Fibroblast of lung (primary cell): ENCODE measurements at regions not wholly inside any gene's neighbourhood (a gene's known extent, or its start where the extent isn't known, plus 50 kb on each side); places are given as distances from the start of the nearest gene placed in this dataset.

ENCODE experiments used
- EZH2 ChIP-seq: IDR thresholded peaks from 2 replicates; pipeline ENCODE4 v1.5.1; 2012; ENCODE audit warnings: low read length, control low read depth, mild to moderate bottlenecking; ENCODE audit errors: missing control alignments
- TF ChIP-seq, protein P1 (sequence below), 2 donors: IDR thresholded peaks in 1 of 2; conservative IDR thresholded peaks in 1 of 2; 1 replicate in 1 of 2; 2 replicates in 1 of 2; pipeline ENCODE4 v1.5.1; 2011 to 2012; ENCODE audit warnings: low read length in 2 of 2, control low read depth in 1 of 2, inconsistent platforms in 1 of 2, low read depth in 1 of 2, mild to moderate bottlenecking in 1 of 2

- TF ChIP-seq, protein P1, sequence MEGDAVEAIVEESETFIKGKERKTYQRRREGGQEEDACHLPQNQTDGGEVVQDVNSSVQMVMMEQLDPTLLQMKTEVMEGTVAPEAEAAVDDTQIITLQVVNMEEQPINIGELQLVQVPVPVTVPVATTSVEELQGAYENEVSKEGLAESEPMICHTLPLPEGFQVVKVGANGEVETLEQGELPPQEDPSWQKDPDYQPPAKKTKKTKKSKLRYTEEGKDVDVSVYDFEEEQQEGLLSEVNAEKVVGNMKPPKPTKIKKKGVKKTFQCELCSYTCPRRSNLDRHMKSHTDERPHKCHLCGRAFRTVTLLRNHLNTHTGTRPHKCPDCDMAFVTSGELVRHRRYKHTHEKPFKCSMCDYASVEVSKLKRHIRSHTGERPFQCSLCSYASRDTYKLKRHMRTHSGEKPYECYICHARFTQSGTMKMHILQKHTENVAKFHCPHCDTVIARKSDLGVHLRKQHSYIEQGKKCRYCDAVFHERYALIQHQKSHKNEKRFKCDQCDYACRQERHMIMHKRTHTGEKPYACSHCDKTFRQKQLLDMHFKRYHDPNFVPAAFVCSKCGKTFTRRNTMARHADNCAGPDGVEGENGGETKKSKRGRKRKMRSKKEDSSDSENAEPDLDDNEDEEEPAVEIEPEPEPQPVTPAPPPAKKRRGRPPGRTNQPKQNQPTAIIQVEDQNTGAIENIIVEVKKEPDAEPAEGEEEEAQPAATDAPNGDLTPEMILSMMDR (conservative IDR thresholded peaks at IDR 0.05 in 1 of 2, IDR thresholded peaks at IDR 0.05 in 1 of 2; ENCODE audit: low read depth in 1 of 2, low read length in 2 of 2) = no peak
- TF ChIP-seq EZH2 = no peak
Observed at GRCh38 chr10:8297107-8297506, 242.6 kb downstream of the GATA3 start.
